Kidney tubule cell (primary cell): ENCODE measurements at regions not wholly inside any gene's neighbourhood (a gene's known extent, or its start where the extent isn't known, plus 50 kb on each side); places are given as distances from the start of the nearest gene placed in this dataset.

Experiments used
- DNase-seq: peaks from one replicate; pipeline ENCODE4 v3.0.0-alpha.2; 2018; ENCODE audit warnings: low spot score

DNA sequence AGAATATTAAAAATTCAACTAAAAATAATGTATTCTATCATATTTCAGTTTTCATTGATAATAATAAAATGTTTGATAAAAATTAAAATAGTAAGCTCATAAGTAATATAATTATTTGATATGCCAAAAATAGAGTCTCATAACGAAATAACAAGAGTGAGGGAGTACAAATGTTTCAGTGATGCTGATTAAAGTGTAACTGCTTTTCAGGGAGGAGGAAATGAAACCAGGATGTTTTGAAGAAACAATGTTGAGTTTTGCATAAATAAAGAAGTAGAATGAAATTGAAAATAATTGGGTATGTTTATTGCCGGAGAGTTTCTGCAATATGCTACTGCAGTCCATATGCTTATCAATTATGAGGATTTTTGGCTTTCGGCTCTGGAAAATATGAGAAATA, 1159.8 kb upstream of the ADGRL2 start:
- no peak for DNase-seq

DNA sequence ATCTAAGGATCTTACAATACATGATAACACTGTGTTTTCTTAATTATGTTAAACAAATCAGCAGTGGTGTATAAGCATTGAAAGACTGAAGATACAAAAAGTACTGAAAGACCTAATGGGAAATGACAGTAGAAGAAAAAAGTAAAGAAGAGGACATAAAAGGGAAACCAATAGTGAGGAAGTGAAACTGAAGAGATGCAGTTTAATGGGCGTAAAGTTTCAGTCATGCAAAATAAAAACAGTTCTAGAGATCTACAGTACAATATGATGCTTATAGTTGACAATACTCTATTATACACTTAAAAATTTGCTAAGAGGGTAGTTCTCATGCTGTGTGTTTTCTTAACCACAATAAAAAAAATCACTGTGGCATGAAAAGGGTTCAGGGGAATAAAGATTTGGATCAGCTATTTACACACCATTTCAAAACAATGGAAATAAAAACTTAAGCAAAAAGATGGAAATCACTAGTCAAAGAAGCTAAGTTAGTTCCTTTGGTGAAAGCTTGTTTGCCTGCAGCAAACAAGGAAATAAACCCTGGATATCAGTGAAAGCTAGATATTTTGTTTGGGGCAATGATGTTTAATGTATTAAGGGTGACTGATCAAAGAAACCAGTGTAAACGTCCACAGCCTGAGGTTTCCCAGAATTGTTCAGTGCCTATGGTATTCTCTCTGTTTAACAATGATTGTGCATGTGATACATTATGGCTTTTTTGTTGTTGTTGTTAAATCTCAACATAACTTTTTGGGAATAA, 1160.8 kb upstream of the ADGRL2 start:
- no peak for DNase-seq

DNA sequence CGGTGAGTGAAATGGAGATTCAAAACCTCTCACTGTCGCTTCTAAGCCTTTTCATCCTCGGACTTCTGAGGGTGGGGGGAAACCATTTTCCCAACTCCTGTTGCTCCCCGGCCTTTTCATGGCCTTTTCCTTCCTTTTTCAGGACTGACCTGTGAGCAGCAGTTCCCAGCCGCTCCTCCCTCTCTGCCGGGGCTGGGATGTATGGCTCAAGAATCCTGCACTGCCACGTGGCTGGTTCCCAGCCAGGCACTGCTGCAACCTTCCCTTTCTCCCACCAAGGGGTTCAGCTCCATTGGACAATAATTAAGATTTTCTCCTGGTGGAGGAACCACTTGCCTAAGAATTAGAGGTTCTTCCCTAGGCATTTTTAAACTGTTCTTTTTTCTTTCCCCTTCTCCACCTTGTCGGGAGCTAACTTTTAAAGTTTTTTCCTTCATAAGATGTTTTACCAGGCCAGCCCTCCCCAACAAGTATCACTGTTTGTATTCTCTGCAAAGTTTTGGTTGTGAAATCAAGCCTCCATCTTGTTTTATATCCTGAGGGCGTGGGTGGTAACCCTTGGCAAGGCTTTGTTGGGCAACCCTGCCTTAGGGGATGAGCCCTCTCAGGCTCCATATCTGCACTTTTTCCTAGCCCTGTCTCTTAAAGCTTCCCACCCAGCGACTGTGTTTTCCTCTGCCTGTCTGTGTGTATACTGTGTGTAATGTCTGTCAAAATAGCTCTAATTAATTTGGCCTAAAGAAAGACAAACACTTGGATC, 1166.6 kb upstream of the ADGRL2 start:
- no peak for DNase-seq

DNA sequence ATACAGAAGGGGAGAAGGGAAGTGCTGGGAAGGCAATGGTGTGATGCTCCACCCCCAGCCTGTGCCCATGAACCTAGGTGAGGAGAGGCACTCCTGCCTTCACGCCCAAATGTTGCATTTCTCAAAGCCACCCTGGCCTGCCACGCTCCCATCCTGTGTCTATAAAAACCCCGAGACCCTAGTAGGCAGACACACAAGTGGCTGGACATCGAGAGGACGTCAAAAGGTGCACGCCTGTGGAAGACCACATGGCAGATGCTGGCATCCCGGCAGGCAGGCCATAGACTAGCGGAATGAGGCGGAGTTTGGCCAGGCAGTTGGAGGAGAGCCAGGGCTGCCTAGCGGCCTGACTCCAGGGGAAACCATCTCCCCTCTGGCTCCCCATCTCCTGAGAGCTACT, 1168.5 kb upstream of the ADGRL2 start:
- DNase-seq = no peak

DNA sequence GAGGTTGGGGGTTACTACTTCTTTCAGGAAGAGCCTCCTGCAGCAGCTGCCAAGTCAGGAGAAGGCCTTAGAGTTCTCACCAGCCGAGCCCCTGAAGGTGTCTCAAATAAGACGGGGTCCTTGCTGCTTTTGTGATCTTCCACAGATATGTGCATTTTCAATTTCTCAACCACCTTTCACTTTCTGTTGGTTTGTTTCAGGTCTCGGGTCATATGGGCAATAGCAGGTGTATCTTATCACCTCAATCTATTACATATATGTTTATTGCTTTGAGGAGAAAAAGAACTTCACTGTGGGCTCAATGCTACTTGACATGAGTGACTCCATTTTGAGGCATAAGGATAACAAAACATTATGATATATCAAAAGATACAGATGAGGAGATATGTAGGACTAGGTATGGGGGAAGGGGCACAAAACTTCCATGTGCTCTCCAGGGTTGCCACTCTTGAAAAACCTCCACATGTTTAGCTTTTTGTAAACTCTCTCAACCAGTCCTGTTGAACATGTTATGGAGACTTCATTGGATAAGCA, 1171.4 kb upstream of the ADGRL2 start:
- no peak for DNase-seq

DNA sequence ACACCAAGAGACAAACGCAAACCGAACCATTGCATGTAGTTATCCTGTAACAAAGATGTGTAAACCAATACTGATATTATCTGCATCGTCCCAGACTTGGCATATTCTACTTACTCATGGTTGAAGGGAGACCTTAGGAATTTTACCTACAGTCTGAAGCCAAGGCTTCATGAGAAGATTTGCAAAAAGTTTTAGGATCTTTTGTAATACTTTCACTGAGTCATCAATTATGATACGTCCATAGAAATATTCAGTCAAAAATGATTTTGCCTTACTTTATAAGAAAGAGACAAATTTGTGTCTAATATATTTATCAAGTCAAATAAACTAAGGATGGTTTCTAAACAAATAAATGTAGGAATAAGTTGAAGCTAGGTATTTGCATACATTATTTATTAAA, 1176.1 kb upstream of the ADGRL2 start:
- no peak for DNase-seq

DNA sequence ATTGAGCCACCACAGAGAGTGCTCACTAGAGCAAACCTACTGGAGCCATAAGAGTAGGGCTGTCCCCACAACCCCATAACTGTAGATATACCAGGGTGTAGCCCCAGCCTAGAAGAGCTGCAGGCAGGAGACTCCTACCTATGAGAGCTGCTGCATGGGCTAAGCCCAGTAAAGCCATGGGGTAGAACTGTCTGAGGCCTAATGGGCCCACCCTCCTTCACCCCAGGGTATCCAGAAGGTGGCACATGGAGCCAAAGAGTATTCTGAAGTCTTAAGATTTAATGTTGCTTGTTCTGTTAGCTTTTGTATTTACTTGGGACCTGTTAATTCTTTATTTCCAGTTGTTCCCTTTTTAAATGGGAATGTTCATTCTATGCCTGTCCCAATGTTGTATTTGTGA, 1193.7 kb upstream of the ADGRL2 start:
- no peak for DNase-seq

DNA sequence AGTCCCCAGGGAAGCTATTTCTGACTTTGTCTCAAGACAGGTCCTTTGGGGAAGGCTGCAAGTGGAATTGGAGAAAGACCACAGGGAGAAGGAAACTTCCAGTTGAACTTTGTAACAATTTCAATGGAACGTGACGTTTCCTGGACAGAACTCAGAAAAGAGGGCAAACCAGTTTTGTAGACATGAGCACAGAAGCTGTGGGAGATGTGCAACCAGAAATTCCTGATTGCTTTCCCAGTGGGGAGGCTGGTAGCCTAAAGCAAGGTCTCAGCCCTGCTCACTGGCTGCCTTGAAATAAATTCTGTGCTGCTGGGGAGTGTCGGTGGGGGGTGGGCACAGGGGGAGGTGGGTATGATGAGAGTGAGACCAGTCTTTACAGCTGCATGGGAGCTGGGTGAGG, 1206.7 kb upstream of the ADGRL2 start:
- peak; percentile 4 for DNase-seq

DNA sequence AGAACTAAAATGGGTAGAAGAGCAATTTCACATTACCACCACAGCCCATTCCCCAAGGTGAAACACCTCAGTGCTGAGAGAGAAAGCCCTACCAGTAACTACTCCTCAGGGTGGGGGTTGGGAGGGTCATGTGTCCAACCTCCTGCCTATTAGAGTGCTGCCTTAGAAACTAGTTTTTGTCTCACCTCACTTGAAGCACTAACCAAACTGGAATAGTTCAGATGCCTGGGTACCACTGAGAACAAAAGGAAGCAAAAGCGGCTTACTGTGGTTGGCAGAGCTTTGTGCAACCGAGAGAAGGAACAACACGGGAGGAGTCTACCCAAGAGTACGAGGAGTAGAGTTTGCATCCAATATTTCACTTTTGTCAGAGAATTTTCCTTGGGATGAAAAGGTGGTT, 1207.5 kb upstream of the ADGRL2 start:
- no peak for DNase-seq

DNA sequence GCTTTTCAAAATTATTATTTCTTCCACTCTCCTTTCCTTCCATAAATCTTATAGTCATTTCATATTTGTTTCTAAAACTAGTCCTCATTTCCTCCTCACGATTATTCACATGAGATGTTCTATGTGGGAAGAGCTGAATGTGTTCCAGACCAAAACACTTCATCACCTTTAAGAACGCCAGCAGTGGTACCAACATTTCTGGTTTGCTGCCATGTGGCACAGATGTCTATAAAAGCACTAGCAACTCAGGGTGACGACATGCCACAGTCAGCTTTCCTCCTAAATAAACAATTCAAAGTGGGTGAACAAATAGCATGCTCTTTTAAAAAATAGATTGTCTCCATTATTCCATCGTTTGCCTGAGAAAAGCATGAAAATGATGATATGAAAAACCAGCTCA, 1217.8 kb upstream of the ADGRL2 start:
- no peak for DNase-seq

DNA sequence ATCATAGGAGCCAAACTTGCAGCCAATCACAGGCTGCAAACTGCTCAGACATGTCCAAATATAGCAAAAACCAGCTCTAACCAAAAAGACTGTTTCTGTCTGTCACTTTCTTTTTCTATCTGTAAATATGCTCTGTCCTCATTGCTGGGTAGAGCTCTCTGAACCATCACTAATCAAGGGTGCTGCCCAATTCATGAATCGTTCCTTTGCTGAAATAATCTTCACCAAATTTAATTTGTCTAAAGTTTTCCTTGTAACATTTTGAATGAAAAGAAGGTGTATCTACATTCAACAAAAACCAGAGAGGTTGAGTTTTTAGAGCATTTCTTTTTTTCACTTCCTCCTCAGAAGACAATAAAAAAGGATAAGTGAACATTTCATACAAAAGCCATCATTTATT, 1221.7 kb upstream of the ADGRL2 start:
- no peak for DNase-seq

DNA sequence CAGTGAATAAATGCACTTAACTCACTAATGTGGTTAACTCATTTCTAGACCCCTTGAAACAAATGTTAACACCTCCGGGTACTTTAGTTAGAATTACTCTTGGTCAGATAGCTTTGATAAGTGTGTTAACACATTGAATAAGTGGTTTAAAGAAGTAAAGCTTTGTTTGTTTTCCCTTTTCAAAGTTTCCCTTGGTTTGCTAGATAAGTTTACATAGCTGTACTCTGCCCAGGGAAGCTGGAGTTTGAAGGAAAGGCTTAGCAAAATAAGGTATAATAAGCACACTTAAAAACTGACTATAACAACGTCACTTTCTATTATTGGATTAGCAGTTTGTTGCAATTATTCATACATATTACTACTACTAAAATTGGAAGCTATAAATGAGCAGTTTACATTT, 1233.9 kb upstream of the ADGRL2 start:
- DNase-seq = no peak

DNA sequence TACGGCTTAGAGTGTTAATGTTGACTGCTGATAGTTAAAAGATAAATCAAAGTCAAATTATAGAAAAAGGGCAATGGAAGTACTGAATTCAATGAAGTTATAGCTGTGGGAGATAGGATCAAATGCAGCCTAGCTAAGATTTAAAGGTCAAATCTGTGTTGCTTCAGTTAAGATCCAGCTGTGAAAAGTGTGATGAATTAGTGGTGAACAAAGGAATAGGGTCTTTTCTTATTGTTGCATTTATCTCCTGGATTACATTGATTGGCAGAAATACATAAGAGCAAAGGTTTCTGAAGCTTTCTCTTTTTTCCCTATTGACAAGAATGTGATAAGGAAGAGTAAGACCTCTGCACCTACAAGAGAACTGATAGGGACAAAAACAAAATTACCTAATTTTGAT, 1234.6 kb upstream of the ADGRL2 start:
- no peak for DNase-seq

DNA sequence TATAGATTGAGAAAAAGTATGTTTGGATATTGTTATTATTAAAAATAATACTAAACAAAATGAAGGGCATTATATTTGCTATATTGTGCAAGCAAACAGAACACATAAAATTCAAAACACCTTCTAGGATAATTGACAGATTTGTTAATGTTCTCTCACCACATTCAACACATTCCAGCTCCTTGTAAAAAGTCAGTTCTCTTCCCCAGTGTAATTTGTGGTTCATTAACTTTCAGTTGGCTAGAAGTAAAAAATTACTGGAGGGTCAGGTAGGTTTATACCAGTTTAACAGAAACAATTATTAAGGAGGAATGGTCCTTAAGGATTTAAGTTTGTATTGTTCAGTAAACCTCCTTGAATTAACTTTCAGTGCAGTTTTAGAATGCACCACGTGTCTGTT, 1235.3 kb upstream of the ADGRL2 start:
- DNase-seq = peak; percentile 5

DNA sequence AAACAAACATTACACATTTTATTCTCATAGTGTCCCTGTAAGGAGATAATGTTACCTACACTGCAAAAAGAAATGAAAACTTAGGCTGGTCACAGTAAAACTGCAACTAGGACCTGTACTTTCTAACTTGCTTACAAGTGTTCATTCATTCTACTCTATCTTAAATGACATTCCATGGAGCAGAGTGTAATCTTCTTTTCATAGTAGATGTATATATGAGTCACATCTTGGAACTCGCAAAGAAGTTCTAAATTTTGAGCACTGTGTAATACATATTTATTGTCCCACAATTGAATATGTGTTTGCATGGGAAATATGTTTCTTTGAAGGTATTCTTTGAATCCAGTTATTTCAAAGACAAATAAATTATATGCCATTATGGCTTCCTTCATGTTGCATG, 1258.5 kb upstream of the ADGRL2 start:
- peak; percentile 14 for DNase-seq

DNA sequence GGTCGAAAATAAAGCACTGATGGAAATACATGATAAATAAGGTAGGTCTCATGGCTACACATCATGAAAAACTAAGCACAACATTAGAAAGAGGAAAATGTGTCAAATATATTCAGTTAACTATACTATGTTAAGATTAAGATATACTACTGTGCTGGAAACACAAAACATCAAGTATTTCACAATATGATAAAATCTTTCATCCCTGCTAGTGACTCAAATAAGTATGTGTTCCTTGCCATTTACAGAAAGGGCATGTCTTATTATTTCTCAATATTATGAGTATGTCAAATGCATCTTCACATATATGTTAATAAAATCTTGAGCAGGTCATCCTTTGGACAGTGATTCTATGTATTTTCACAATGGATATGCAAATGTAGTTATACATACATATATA, 1260.1 kb upstream of the ADGRL2 start:
- no peak for DNase-seq

DNA sequence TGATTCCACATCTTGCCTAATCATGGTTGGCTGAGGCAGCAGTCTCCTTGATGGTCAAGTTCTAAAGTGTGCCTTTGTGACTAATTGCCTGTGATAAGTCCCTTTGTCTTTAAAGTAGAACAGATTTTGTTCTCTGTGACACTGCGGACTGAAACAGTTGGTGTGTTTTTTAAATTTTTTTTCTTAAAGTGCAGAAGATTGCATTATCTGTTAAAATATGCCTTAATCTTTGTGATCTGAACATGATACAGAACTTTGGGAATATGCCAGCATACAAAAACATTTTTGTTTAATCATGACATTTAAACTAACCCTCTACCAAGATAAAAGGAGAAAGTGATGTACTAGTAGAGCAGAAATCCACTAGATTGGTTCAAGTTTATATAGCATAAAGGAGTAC, 1260.6 kb upstream of the ADGRL2 start:
- DNase-seq = peak; percentile 4

DNA sequence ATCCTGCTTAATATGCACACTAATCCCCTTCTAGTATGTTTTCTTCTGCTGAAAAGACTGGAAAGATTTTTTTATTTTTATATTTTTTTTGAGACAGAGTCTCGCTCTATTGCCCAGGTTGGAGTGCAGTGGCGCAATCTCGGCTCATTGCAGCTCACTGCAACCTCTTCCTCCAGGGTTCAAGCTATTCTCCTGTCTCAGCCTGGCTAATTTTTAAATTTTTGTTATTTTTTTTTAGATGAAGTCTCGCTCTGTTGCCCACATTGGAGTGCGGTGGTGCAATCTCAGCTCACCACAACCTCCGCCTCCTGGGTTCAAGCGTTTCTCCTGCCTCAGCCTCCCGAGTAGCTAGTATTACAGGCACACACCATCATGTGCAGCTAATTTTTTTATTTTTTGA, 1261.4 kb upstream of the ADGRL2 start:
- peak; percentile 46 for DNase-seq

DNA sequence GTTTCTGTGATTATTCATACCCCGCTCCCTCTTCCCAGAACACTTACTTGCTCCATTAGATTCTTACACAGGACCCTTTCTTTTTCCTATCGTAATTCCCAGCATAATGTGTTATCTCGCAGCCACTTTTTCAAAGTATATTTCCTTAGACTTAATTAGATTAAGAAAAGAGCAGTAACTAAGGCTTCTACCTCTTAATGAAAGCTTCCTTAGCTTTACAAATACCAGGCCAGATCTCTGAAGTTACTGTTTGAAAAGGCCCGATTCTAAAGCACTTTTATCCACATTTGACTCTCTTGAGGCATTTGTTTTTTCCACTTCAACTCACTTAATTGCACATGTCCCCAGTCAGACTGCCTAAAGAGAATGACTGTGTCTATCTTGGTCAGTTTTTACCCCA, 1264.3 kb upstream of the ADGRL2 start:
- DNase-seq = peak; percentile 41

DNA sequence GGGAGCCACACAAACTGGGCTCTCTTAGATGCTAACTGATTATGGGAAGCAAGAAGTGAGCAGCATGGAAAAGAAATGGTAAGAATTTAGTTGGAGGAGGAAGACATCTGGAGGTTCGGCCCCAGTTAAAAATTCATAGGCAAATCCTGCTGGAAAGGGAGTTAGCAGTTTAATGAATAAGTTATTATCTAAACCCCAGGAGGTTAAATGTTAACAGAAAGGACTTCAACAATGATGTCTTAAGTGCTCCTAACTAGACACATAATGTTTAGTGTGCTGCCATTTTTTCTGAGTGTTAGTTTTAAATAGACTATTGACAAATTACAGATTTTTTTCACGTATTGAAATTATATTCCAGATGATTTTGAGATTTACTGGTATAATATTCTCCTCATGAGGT, 1265.3 kb upstream of the ADGRL2 start:
- peak; percentile 90 for DNase-seq

DNA sequence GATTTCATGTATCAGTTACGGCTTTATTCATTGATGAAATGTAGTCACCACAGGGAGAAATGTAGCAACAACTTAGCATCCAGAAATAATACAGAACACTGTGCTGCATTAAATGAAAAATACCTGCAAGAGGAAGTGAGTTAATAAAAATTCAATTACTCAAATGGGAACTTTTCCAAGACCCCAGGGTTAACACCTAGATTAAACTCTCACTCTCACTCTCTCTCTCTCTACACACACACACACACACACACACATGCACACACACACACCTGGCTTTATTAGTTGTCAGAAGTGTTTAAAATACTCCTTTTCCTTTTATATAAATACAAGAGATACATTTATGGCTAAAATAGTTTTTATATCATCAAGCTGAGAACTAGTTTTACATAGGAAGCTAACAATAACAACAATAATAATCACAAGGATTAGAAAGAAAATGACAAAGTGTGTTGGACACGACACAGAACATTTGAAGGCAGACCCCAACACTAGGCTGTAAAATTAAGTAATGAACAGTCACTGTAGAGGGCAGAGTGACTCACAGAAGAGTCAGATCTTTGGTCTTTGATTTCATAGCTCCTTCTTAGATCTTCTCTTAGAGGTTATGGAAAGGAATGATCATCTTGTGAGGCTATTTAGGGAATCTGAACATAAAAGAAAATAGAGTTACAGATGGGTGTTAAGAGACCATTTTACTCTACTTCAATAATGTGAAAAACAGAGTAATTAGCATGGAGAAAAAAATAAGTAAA, 1266.0 kb upstream of the ADGRL2 start:
- peak; percentile 80 for DNase-seq

DNA sequence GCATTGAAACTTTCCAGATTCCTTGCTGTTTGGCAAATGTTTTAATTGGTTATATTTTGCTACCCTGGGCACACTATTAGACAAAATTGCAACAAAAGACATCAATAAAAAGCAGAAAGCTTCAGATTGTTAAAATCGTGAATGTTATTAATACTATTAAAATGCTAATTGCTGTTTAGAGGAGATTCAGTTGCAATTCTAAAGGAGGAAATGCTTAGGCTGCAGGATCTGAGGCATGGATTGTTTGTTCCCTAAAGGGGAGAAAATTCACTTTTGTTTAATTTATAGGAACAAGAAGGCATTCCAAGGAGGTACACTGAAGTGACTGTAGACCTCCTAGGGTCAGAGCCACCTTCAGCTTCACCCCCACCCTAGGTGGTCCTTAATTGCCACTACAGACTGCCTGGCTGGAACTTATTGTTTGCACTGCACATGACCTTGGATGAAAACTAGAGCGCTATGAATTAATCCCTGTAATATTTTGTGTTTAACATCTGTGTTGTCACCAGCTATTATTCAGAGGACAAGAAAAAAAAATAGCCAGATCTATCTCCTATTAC, 1266.9 kb upstream of the ADGRL2 start:
- DNase-seq = no peak
